ENCODE measurements at regions not wholly inside any gene's neighbourhood (a gene's known extent, or its start where the extent isn't known, plus 50 kb on each side); places are given as distances from the start of the nearest gene placed in this dataset.

GRCh38 chr13:31878052-31878451 is 138.7 kb downstream of the RXFP2 start:
- no peak for DNase-seq (ENCODE audit: low read depth in 1 of 2, low spot score in 1 of 2)
- Histone ChIP-seq H3K27ac (no peak overlapping the region), H3K4me3 (no peak overlapping the region), H3K9me3 (ENCODE audit: low read depth) (no peaks in the 10 kb centered on the region), H3K36me3 (no peaks in the 10 kb centered on the region), H3K27me3 (no peaks in the 10 kb centered on the region), H3K4me1 (ENCODE audit: low read depth) (peaks cover 5% of the 10 kb centered on the region)
- TF ChIP-seq, protein P1, sequence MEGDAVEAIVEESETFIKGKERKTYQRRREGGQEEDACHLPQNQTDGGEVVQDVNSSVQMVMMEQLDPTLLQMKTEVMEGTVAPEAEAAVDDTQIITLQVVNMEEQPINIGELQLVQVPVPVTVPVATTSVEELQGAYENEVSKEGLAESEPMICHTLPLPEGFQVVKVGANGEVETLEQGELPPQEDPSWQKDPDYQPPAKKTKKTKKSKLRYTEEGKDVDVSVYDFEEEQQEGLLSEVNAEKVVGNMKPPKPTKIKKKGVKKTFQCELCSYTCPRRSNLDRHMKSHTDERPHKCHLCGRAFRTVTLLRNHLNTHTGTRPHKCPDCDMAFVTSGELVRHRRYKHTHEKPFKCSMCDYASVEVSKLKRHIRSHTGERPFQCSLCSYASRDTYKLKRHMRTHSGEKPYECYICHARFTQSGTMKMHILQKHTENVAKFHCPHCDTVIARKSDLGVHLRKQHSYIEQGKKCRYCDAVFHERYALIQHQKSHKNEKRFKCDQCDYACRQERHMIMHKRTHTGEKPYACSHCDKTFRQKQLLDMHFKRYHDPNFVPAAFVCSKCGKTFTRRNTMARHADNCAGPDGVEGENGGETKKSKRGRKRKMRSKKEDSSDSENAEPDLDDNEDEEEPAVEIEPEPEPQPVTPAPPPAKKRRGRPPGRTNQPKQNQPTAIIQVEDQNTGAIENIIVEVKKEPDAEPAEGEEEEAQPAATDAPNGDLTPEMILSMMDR (IDR thresholded peaks at IDR 0.05; ENCODE audit: low read depth, low read length): no peak

DNA sequence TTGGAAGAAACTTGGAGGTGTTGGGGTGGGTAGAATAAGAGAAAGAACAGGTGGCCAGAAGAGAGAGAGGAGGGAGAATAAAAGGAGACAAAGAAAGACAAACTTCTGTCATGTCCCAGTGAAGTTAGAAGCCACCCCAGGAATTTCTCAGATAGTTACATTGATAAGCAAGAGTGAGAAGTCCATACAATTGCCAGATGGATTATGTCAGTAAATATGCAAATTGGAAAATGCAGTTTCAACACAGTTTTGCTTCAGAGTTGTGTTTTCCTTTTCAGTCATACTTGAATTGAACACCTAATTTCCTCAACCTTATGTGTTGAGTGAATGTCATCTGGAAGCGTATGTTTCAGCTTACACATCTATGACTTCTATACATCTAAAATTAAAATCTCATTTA is 139.2 kb downstream of the RXFP2 start:
- no peak overlapping the region for H3K27ac ChIP-seq
- TF ChIP-seq, protein P1 (IDR thresholded peaks at IDR 0.05; ENCODE audit: low read depth, low read length): no peak
- no peaks in the 10 kb centered on the region for H3K36me3 ChIP-seq
- no peaks in the 10 kb centered on the region for H3K9me3 ChIP-seq (ENCODE audit: low read depth)
- H3K4me1 ChIP-seq (ENCODE audit: low read depth): peaks cover 5% of the 10 kb centered on the region
- no peak for DNase-seq (ENCODE audit: low read depth in 1 of 2, low spot score in 1 of 2)
- H3K27me3 ChIP-seq: no peaks in the 10 kb centered on the region
- no peak overlapping the region for H3K4me3 ChIP-seq

GRCh38 chr13:31878955-31879354 is 139.6 kb downstream of the RXFP2 start:
- Histone ChIP-seq H3K4me3 (no peak overlapping the region), H3K36me3 (no peaks in the 10 kb centered on the region), H3K9me3 (ENCODE audit: low read depth) (no peaks in the 10 kb centered on the region), H3K27me3 (no peaks in the 10 kb centered on the region), H3K27ac (no peak overlapping the region), H3K4me1 (ENCODE audit: low read depth) (peaks cover 5% of the 10 kb centered on the region)
- TF ChIP-seq, protein P1 (IDR thresholded peaks at IDR 0.05; ENCODE audit: low read depth, low read length): no peak
- DNase-seq (ENCODE audit: low read depth in 1 of 2, low spot score in 1 of 2): no peak

DNA sequence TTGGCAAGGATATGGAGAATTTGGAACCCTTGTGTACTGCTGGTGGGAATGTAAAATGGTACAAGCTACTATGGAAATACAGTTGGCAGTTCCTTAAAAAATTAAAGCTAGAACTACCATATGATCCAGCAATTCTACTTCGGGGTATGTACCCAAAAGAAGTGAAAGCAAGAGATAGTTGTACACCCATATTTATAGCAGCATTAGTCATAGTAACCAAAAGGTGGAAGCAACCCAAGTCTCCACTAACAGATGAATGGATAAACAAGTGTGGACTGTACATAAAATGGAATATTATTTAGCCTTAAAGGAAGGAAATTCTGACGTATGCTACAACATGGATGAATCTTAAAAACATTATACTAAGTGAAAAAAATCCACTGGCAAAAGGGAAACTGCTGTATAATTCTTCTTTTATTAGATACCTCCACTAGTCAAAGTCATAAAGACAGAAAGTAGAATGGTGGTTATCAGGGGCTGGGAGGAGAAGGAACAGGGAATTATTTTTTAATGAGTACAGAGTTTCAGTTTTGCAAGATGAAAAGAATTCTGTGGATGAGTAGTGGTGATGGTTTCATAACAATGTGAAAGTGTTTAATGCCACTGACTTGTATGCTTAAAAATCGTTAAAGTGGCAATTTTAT is 141.6 kb downstream of the RXFP2 start:
- peaks cover 10% of the 10 kb centered on the region for H3K4me1 ChIP-seq (ENCODE audit: low read depth)
- H3K27me3 ChIP-seq: no peaks in the 10 kb centered on the region
- no peak for DNase-seq (ENCODE audit: low read depth in 1 of 2, low spot score in 1 of 2)
- no peak overlapping the region for H3K27ac ChIP-seq
- no peak overlapping the region for H3K4me3 ChIP-seq
- no peaks in the 10 kb centered on the region for H3K9me3 ChIP-seq (ENCODE audit: low read depth)
- no peaks in the 10 kb centered on the region for H3K36me3 ChIP-seq
- TF ChIP-seq, protein P1 (IDR thresholded peaks at IDR 0.05; ENCODE audit: low read depth, low read length): no peak

DNA sequence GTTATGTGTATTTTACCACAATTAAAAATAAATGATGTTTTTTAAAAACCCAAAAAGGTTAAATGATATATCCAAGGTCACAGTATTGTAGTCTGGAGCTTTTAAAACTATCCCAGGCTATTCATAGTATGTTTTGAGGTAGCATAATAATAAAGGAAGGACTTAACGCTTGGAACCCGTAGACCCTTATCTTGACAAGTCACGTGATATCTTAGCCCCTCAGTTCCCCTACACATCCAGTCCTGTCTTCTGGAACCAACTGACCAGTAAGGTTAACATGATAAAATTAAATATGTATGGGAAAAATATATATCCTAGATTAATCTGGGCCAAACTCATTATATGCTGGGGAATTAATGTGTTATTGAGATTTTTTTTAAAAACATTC is 142.2 kb downstream of the RXFP2 start:
- Histone ChIP-seq H3K27me3 (no peaks in the 10 kb centered on the region), H3K9me3 (ENCODE audit: low read depth) (no peaks in the 10 kb centered on the region), H3K4me1 (ENCODE audit: low read depth) (peaks cover 10% of the 10 kb centered on the region), H3K36me3 (no peaks in the 10 kb centered on the region), H3K4me3 (no peak overlapping the region), H3K27ac (no peak overlapping the region)
- TF ChIP-seq, protein P1 (IDR thresholded peaks at IDR 0.05; ENCODE audit: low read depth, low read length): no peak
- no peak for DNase-seq (ENCODE audit: low read depth in 1 of 2, low spot score in 1 of 2)
